ENCODE measurements at regions not wholly inside any gene's neighbourhood (a gene's known extent, or its start where the extent isn't known, plus 50 kb on each side); places are given as distances from the start of the nearest gene placed in this dataset.

- ATAC-seq, result no peak
These were observed 95.6 kb downstream of the RRAGB start for GRCh38 chrX:55813150-55813549.

GRCh38 chrX:55815546-55815945 is 98.0 kb downstream of the RRAGB start:
- ATAC-seq, result no peak
- TF ChIP-seq POU6F1 (CRISPR knock-in tag; IDR thresholded peaks at IDR 0.05; ENCODE audit: borderline replicate concordance, low read depth) (no peak), ISL1 (CRISPR knock-in tag; IDR thresholded peaks at IDR 0.05) (no peak), ZNF8 (CRISPR knock-in tag; IDR thresholded peaks at IDR 0.05) (no peak), RARB (CRISPR knock-in tag; IDR thresholded peaks at IDR 0.05) (no peak), PPARA (CRISPR knock-in tag; IDR thresholded peaks at IDR 0.05; ENCODE audit: borderline replicate concordance) (no peak), ZFP30 (CRISPR knock-in tag; IDR thresholded peaks at IDR 0.05) (no peak), TSHZ2 (CRISPR knock-in tag; IDR thresholded peaks at IDR 0.05) (no peak), OSR1 (CRISPR knock-in tag; IDR thresholded peaks at IDR 0.05) (no peak), ZFP3 (CRISPR knock-in tag; IDR thresholded peaks at IDR 0.05) (no peak), ZNF565 (CRISPR knock-in tag; conservative IDR thresholded peaks at IDR 0.05; ENCODE audit: low read depth) (no peak), ZNF70 (CRISPR knock-in tag; IDR thresholded peaks at IDR 0.05) (no peak), ZC3H10 (CRISPR knock-in tag; IDR thresholded peaks at IDR 0.05) (no peak), PATZ1 (CRISPR knock-in tag; IDR thresholded peaks at IDR 0.05; ENCODE audit: borderline replicate concordance) (no peak), TOX (CRISPR knock-in tag; IDR thresholded peaks at IDR 0.05; ENCODE audit: borderline replicate concordance) (no peak), GLIS3 (CRISPR knock-in tag; IDR thresholded peaks at IDR 0.05) (no peak)

More at GRCh38 chrX:55813150-55813549, 95.6 kb downstream of the RRAGB start:
- TF ChIP-seq SNAI2 (CRISPR knock-in tag; IDR thresholded peaks at IDR 0.05) (no peak), BACH2 (CRISPR knock-in tag; IDR thresholded peaks at IDR 0.05; ENCODE audit: borderline replicate concordance) (no peak), GLIS3 (CRISPR knock-in tag; IDR thresholded peaks at IDR 0.05) (no peak), CSRNP3 (CRISPR knock-in tag; IDR thresholded peaks at IDR 0.05) (no peak), ISL1 (CRISPR knock-in tag; IDR thresholded peaks at IDR 0.05) (no peak), ZFP30 (CRISPR knock-in tag; IDR thresholded peaks at IDR 0.05) (no peak), CREB5 (CRISPR knock-in tag; IDR thresholded peaks at IDR 0.05; ENCODE audit: low read depth) (no peak), ZC3H10 (CRISPR knock-in tag; IDR thresholded peaks at IDR 0.05) (no peak)

- no peak for ATAC-seq
- TF ChIP-seq TCF4 (CRISPR knock-in tag; IDR thresholded peaks at IDR 0.05; ENCODE audit: borderline replicate concordance) (no peak), OSR1 (CRISPR knock-in tag; IDR thresholded peaks at IDR 0.05) (no peak), CSDC2 (CRISPR knock-in tag; IDR thresholded peaks at IDR 0.05) (no peak), ARNTL (CRISPR knock-in tag; IDR thresholded peaks at IDR 0.05; ENCODE audit: borderline replicate concordance, low read depth) (no peak), TSHZ2 (CRISPR knock-in tag; IDR thresholded peaks at IDR 0.05) (no peak), ZNF70 (CRISPR knock-in tag; IDR thresholded peaks at IDR 0.05) (no peak), GLIS3 (CRISPR knock-in tag; IDR thresholded peaks at IDR 0.05) (no peak), CSRNP3 (CRISPR knock-in tag; IDR thresholded peaks at IDR 0.05) (no peak), ZNF565 (CRISPR knock-in tag; conservative IDR thresholded peaks at IDR 0.05; ENCODE audit: low read depth) (no peak), ZFP3 (CRISPR knock-in tag; IDR thresholded peaks at IDR 0.05) (no peak), CREB5 (CRISPR knock-in tag; IDR thresholded peaks at IDR 0.05; ENCODE audit: low read depth) (no peak), BACH2 (CRISPR knock-in tag; IDR thresholded peaks at IDR 0.05; ENCODE audit: borderline replicate concordance) (no peak), TOX (CRISPR knock-in tag; IDR thresholded peaks at IDR 0.05; ENCODE audit: borderline replicate concordance) (no peak), RARB (CRISPR knock-in tag; IDR thresholded peaks at IDR 0.05) (no peak), SNAI2 (CRISPR knock-in tag; IDR thresholded peaks at IDR 0.05) (no peak)
These were observed 98.5 kb downstream of the RRAGB start for GRCh38 chrX:55816023-55816422.

All from SK-N-SH treated with all-trans-retinoic acid at 6 μM for 48 hours (cell line).